ENCODE measurements at regions not wholly inside any gene's neighbourhood (a gene's known extent, or its start where the extent isn't known, plus 50 kb on each side); places are given as distances from the start of the nearest gene placed in this dataset.

GRCh38 chr15:25514522-25514921 is 75.7 kb upstream of the UBE3A start:
- TF ChIP-seq CTCF (conservative IDR thresholded peaks at IDR 0.05; ENCODE audit: low read depth, low read length) (no peak), EZH2 (IDR thresholded peaks at IDR 0.05; ENCODE audit: borderline replicate concordance, low read depth, low read length, poor library complexity, severe bottlenecking) (no peak)

Data from A673 (cell line).